ENCODE measurements at regions not wholly inside any gene's neighbourhood (a gene's known extent, or its start where the extent isn't known, plus 50 kb on each side); places are given as distances from the start of the nearest gene placed in this dataset.

GRCh38 chr14:94886931-94887330, 117.0 kb upstream of the GSC start:
- H3K23ac ChIP-seq (ENCODE audit: insufficient read length), result no peak overlapping the region
- H3K56ac ChIP-seq (replicated peaks; ENCODE audit: insufficient read length, low read depth, low read length), result no peak overlapping the region
- H2AK5ac ChIP-seq (ENCODE audit: low read depth, low read length), result no peak overlapping the region
- H2AFZ ChIP-seq (ENCODE audit: low read length), result no peak overlapping the region
- H2BK20ac ChIP-seq (ENCODE audit: low read length), result no peak overlapping the region
- WGBS, 2 experiments (ENCODE audit: extremely low coverage in 1 of 2, insufficient coverage in 1 of 2, insufficient read length in 1 of 2, insufficient replicate concordance in 2 of 2, low coverage in 1 of 2, low lambda C conversion rate in 2 of 2, missing lambda C conversion rate in 1 of 2), result 98% methylated on average over 7 of the region's 7 CpGs; no CpG with 5 or more reads in 1 of the 2 experiments
- no peak overlapping the region for H3K27ac ChIP-seq (ENCODE audit: low read depth, low read length)
- H3K4me2 ChIP-seq (ENCODE audit: insufficient read depth in 1 of 2, low read depth in 2 of 2, low read length in 2 of 2), result no peak overlapping the region
- no peak overlapping the region for H2BK12ac ChIP-seq (ENCODE audit: low read depth, low read length)
- H3K14ac ChIP-seq (ENCODE audit: insufficient read length), result no peak overlapping the region
- no peak overlapping the region for H4K91ac ChIP-seq (replicated peaks; ENCODE audit: insufficient read length, low read length)
- no peaks in the 10 kb centered on the region for H3K27me3 ChIP-seq (replicated peaks in 1 of 4; ENCODE audit: control insufficient read depth in 3 of 4, extremely low read depth in 1 of 4, insufficient read depth in 3 of 4, low read length in 3 of 4)
- no peak overlapping the region for H4K8ac ChIP-seq (ENCODE audit: extremely low read depth, insufficient read depth, low read length)
- no peak overlapping the region for H4K5ac ChIP-seq (ENCODE audit: insufficient read length, low read depth, low read length)
- no peak overlapping the region for H3K4me3 ChIP-seq (ENCODE audit: extremely low read depth in 1 of 4, insufficient read depth in 2 of 4, low read depth in 3 of 4, low read length in 4 of 4)
- H3K9me3 ChIP-seq (ENCODE audit: insufficient read depth in 2 of 2, low read depth in 1 of 2, low read length in 1 of 2), result no peaks in the 10 kb centered on the region
- FAIRE-seq (no peak), DNase-seq (ENCODE audit: low read depth in 1 of 2, low spot score in 2 of 2) (no peak)
- ChIA-PET CTCF (ENCODE audit: partially characterized antibody) (no interaction called here), POLR2A (ENCODE audit: partially characterized antibody) (no interaction called here)
- H3K79me1 ChIP-seq (ENCODE audit: low read depth, low read length), result 0 out of 2 replicates have a peak, but pooled peaks cover 2% of the 10 kb centered on the region
- no peak overlapping the region for H3K9ac ChIP-seq (replicated peaks in 1 of 4; ENCODE audit: extremely low read depth in 1 of 4, low read depth in 3 of 4, low read length in 3 of 4)
- H3K4me1 ChIP-seq (replicated peaks in 1 of 4; ENCODE audit: control insufficient read depth in 3 of 4, insufficient read depth in 4 of 4, low read length in 3 of 4), result no peaks in the 10 kb centered on the region
- no peak overlapping the region for H3K4ac ChIP-seq (replicated peaks; ENCODE audit: insufficient read length, low read depth, low read length)
- no peak overlapping the region for H2BK120ac ChIP-seq (replicated peaks; ENCODE audit: low read depth, low read length)
- no peak overlapping the region for H2BK15ac ChIP-seq (ENCODE audit: low read length)
- peaks cover 15% of the 10 kb centered on the region for H3K23me2 ChIP-seq (ENCODE audit: low read depth, low read length)
- H3K79me2 ChIP-seq (ENCODE audit: control insufficient read depth in 1 of 2, insufficient read depth in 2 of 2, low read length in 2 of 2), result 0 out of 4 replicates have a peak, but pooled peaks cover 0 to 3% of the 10 kb centered on the region in 2 experiments
- H3K36me3 ChIP-seq (ENCODE audit: control insufficient read depth in 2 of 4, insufficient read depth in 4 of 4, low read length in 3 of 4), result no peaks in the 10 kb centered on the region; a peak in 1 of 8 replicates
- H3K18ac ChIP-seq (ENCODE audit: extremely low read depth, low read length), result no peak overlapping the region
- H2BK5ac ChIP-seq (ENCODE audit: low read depth, low read length), result no peak overlapping the region
- H4K20me1 ChIP-seq (replicated peaks in 1 of 2; ENCODE audit: control insufficient read depth in 1 of 2, insufficient read depth in 2 of 2, low read length in 2 of 2), result peaks cover 0 to 15% of the 10 kb centered on the region in 2 experiments
- no peak for TF ChIP-seq SP4 (IDR thresholded peaks at IDR 0.05; ENCODE audit: low read length)
- no peak for TF ChIP-seq PHF8 (conservative IDR thresholded peaks at IDR 0.05; ENCODE audit: low read depth, low read length)
- no peak for TF ChIP-seq SUZ12 (IDR thresholded peaks at IDR 0.05; ENCODE audit: low read length)
- TF ChIP-seq RNF2 (IDR thresholded peaks at IDR 0.05; ENCODE audit: borderline replicate concordance, low read depth, low read length, missing control alignments, poor library complexity, severe bottlenecking), result no peak
- TF ChIP-seq SAP30 (IDR thresholded peaks at IDR 0.05; ENCODE audit: insufficient read depth, insufficient replicate concordance, low read length), result no peak
- TF ChIP-seq JUN (IDR thresholded peaks at IDR 0.05; ENCODE audit: low read depth, low read length), result no peak
- TF ChIP-seq RAD21 (IDR thresholded peaks at IDR 0.05 in 1 of 2, conservative IDR thresholded peaks at IDR 0.05 in 1 of 2; ENCODE audit: low read depth in 2 of 2, low read length in 2 of 2), result no peak
- TF ChIP-seq TAF1 (IDR thresholded peaks at IDR 0.05; ENCODE audit: low read depth, low read length), result no peak
- TF ChIP-seq NANOG (IDR thresholded peaks at IDR 0.05; ENCODE audit: insufficient read depth, low read depth, low read length, poor library complexity, severe bottlenecking), result no peak
- TF ChIP-seq E2F6 (IDR thresholded peaks at IDR 0.05), result no peak
- no peak for TF ChIP-seq POLR2AphosphoS5 (IDR thresholded peaks at IDR 0.05; ENCODE audit: low read depth, low read length)
- TF ChIP-seq EZH2 (IDR thresholded peaks at IDR 0.05; ENCODE audit: low read depth, low read length, severe bottlenecking), result no peak
- no peak for TF ChIP-seq TEAD4 (IDR thresholded peaks at IDR 0.05; ENCODE audit: low read depth, low read length)

Measured in H1 (cell line).